DOHH2 (cell line): ENCODE measurements at regions not wholly inside any gene's neighbourhood (a gene's known extent, or its start where the extent isn't known, plus 50 kb on each side); places are given as distances from the start of the nearest gene placed in this dataset.

Experiments used
- H3F3A ChIP-seq: fragments of 200-600 bp; sonication (generic), shearing (Covaris generic); 2 replicates; pipeline ENCODE4 v1.6.0; 2016; ENCODE audit warnings: antibody characterized with exemption, mild to moderate bottlenecking; ENCODE audit not compliant: control insufficient read depth, insufficient read depth
- H3K27ac ChIP-seq: fragments of 200-600 bp; sonication (generic); 2 replicates; pipeline ENCODE4 v1.5.1; 2014; ENCODE audit warnings: low read depth, mild to moderate bottlenecking, low read length, moderate library complexity
- H3K27me3 ChIP-seq: fragments of 200-600 bp; sonication (generic); 2 replicates; pipeline ENCODE4 v1.6.1; 2014; ENCODE audit warnings: mild to moderate bottlenecking, low read length, mixed read lengths; ENCODE audit not compliant: control insufficient read depth
- H3K36me3 ChIP-seq: fragments of 200-600 bp; sonication (generic); 2 replicates; pipeline ENCODE4 v1.6.1; 2014; ENCODE audit warnings: mild to moderate bottlenecking, low read length, moderate library complexity, mixed read lengths; ENCODE audit not compliant: control insufficient read depth
- H3K4me1 ChIP-seq: fragments of 200-600 bp; sonication (generic); 2 replicates; pipeline ENCODE4 v1.6.1; 2014; ENCODE audit warnings: mild to moderate bottlenecking, low read length, mixed read lengths; ENCODE audit not compliant: control insufficient read depth
- H3K4me2 ChIP-seq: fragments of 200-600 bp; sonication (generic); 2 replicates; pipeline ENCODE4 v1.6.0; 2014; ENCODE audit warnings: mild to moderate bottlenecking, low read length, moderate library complexity
- H3K4me3 ChIP-seq: fragments of 200-600 bp; sonication (generic); 2 replicates; pipeline ENCODE4 v1.5.1; 2014; ENCODE audit warnings: mild to moderate bottlenecking, low read length, mixed read lengths
- H3K79me2 ChIP-seq: fragments of 200-600 bp; sonication (generic); 2 replicates; pipeline ENCODE4 v1.6.1; 2014; ENCODE audit warnings: mild to moderate bottlenecking, low read length, mixed read lengths; ENCODE audit not compliant: control insufficient read depth
- H3K9me2 ChIP-seq: fragments of 200-600 bp; sonication (generic); replicated peaks from 2 replicates; pipeline ENCODE4 v1.6.1; 2014; ENCODE audit warnings: mild to moderate bottlenecking, low read length, mixed read lengths; ENCODE audit not compliant: control insufficient read depth
- H3K9me3 ChIP-seq: fragments of 200-600 bp; sonication (generic); 2 replicates; pipeline ENCODE4 v1.6.1; 2014; ENCODE audit warnings: antibody characterized with exemption, low read length, mixed read lengths; ENCODE audit not compliant: control insufficient read depth, insufficient read depth
- H4K20me1 ChIP-seq: fragments of 200-600 bp; sonication (generic); 2 replicates; pipeline ENCODE4 v1.6.0; 2014; ENCODE audit warnings: low read depth, mild to moderate bottlenecking, antibody characterized with exemption, low read length, moderate library complexity; ENCODE audit not compliant: control insufficient read depth, insufficient read depth
- CTCF ChIP-seq: fragments of 200-600 bp; sonication (generic); IDR thresholded peaks from one replicate; pipeline ENCODE4 v1.5.1; 2014; ENCODE audit warnings: antibody characterized with exemption, mild to moderate bottlenecking, low read depth, low read length; ENCODE audit not compliant: poor library complexity, severe bottlenecking
- EZH2phosphoT487 ChIP-seq: fragments of 200-600 bp; sonication (generic); IDR thresholded peaks from 2 replicates; pipeline ENCODE4 v1.6.1; 2017; ENCODE audit warnings: borderline replicate concordance, mild to moderate bottlenecking, antibody characterized with exemption, low read length, moderate library complexity, mixed read lengths

- Histone ChIP-seq H3K4me1 (no peaks in the 10 kb centered on the region), H3K27ac (no peak overlapping the region), H3K4me2 (no peak overlapping the region)
Observed at GRCh38 chr10:117653170-117653515, 110.6 kb downstream of the EMX2 start.

GRCh38 chr10:117654105-117654504, 111.6 kb downstream of the EMX2 start:
- Histone ChIP-seq H3K36me3 (no peaks in the 10 kb centered on the region), H3K9me2 (no peaks in the 10 kb centered on the region)

More at GRCh38 chr10:117653170-117653515, 110.6 kb downstream of the EMX2 start:
- Histone ChIP-seq H4K20me1 (no peaks in the 10 kb centered on the region), H3K27me3 (peaks cover 9% of the 10 kb centered on the region), H3K79me2 (no peaks in the 10 kb centered on the region), H3K9me3 (no peaks in the 10 kb centered on the region), H3F3A (no peaks in the 10 kb centered on the region), H3K36me3 (no peaks in the 10 kb centered on the region), H3K9me2 (no peaks in the 10 kb centered on the region), H3K4me3 (no peak overlapping the region)
- TF ChIP-seq EZH2phosphoT487 = no peak
- TF ChIP-seq CTCF = no peak

GRCh38 chr10:117656385-117657367, 114.1 kb downstream of the EMX2 start:
- H3K4me2 ChIP-seq = no peak overlapping the region
- TF ChIP-seq EZH2phosphoT487 (no peak), CTCF (no peak)
- no peaks in the 10 kb centered on the region for H4K20me1 ChIP-seq
- H3K9me3 ChIP-seq = no peaks in the 10 kb centered on the region
- H3K79me2 ChIP-seq = no peaks in the 10 kb centered on the region
- no peaks in the 10 kb centered on the region for H3K9me2 ChIP-seq
- H3K36me3 ChIP-seq = no peaks in the 10 kb centered on the region
- no peaks in the 10 kb centered on the region for H3K4me1 ChIP-seq
- no peaks in the 10 kb centered on the region for H3K27me3 ChIP-seq
- no peak overlapping the region for H3K27ac ChIP-seq
- H3F3A ChIP-seq = no peaks in the 10 kb centered on the region
- no peak overlapping the region for H3K4me3 ChIP-seq

More at GRCh38 chr10:117654105-117654504, 111.6 kb downstream of the EMX2 start:
- no peak overlapping the region for H3K4me2 ChIP-seq
- H3K4me3 ChIP-seq = no peak overlapping the region
- no peaks in the 10 kb centered on the region for H3F3A ChIP-seq
- no peaks in the 10 kb centered on the region for H3K9me3 ChIP-seq
- H4K20me1 ChIP-seq = no peaks in the 10 kb centered on the region
- no peak for TF ChIP-seq CTCF
- TF ChIP-seq EZH2phosphoT487 = no peak
- H3K27ac ChIP-seq = no peak overlapping the region
- H3K79me2 ChIP-seq = no peaks in the 10 kb centered on the region
- H3K4me1 ChIP-seq = no peaks in the 10 kb centered on the region
- peaks cover 9% of the 10 kb centered on the region for H3K27me3 ChIP-seq
